ENCODE measurements at regions not wholly inside any gene's neighbourhood (a gene's known extent, or its start where the extent isn't known, plus 50 kb on each side); places are given as distances from the start of the nearest gene placed in this dataset.

- intact Hi-C loops (cut with DNase I, micrococcal nuclease) = no loop called here
- Histone ChIP-seq H3K4me3 (no peak overlapping the region), H3K4me1 (ENCODE audit: low read depth) (no peaks in the 10 kb centered on the region), H3K9me3 (no peaks in the 10 kb centered on the region), H3K36me3 (ENCODE audit: low read depth) (no peaks in the 10 kb centered on the region)
- no peak for TF ChIP-seq CTCF (IDR thresholded peaks at IDR 0.05)
- no peak for DNase-seq
- ATAC-seq = no peak
These were observed 94.5 kb downstream of the SYF2 start for GRCh38 chr1:25137521-25138395.

GRCh38 chr1:25137106-25137505 lies 95.2 kb downstream of the SYF2 start:
- Histone ChIP-seq H3K4me1 (ENCODE audit: low read depth) (no peaks in the 10 kb centered on the region), H3K9me3 (no peaks in the 10 kb centered on the region), H3K36me3 (ENCODE audit: low read depth) (no peaks in the 10 kb centered on the region), H3K4me3 (no peak overlapping the region)
- ATAC-seq = no peak
- intact Hi-C loops (cut with DNase I, micrococcal nuclease) = no loop called here
- TF ChIP-seq CTCF (IDR thresholded peaks at IDR 0.05) = no peak
- no peak for DNase-seq

GRCh38 chr1:25135909-25136308 lies 96.4 kb downstream of the SYF2 start:
- intact Hi-C loops (cut with DNase I, micrococcal nuclease) = no loop called here
- DNase-seq (no peak), ATAC-seq (no peak)
- H3K36me3 ChIP-seq (ENCODE audit: low read depth) = no peaks in the 10 kb centered on the region
- H3K9me3 ChIP-seq = no peaks in the 10 kb centered on the region
- H3K4me1 ChIP-seq (ENCODE audit: low read depth) = no peaks in the 10 kb centered on the region
- no peak for TF ChIP-seq CTCF (IDR thresholded peaks at IDR 0.05)
- H3K4me3 ChIP-seq = no peak overlapping the region

- Histone ChIP-seq H3K4me1 (ENCODE audit: low read depth) (no peaks in the 10 kb centered on the region), H3K9me3 (no peaks in the 10 kb centered on the region), H3K36me3 (ENCODE audit: low read depth) (no peaks in the 10 kb centered on the region), H3K4me3 (no peak overlapping the region)
- TF ChIP-seq CTCF (IDR thresholded peaks at IDR 0.05) = no peak
- intact Hi-C loops (cut with DNase I, micrococcal nuclease) = no loop called here
- ATAC-seq (no peak), DNase-seq (no peak)
These were observed 97.4 kb downstream of the SYF2 start for GRCh38 chr1:25134801-25135461.

- intact Hi-C loops (cut with DNase I, micrococcal nuclease) = no loop called here
- TF ChIP-seq CTCF (IDR thresholded peaks at IDR 0.05) = no peak
- ATAC-seq (no peak), DNase-seq (no peak)
- H3K4me1 ChIP-seq (ENCODE audit: low read depth) = no peaks in the 10 kb centered on the region
- H3K36me3 ChIP-seq (ENCODE audit: low read depth) = no peaks in the 10 kb centered on the region
- H3K9me3 ChIP-seq = no peaks in the 10 kb centered on the region
- no peak overlapping the region for H3K4me3 ChIP-seq
These were observed 98.0 kb downstream of the SYF2 start for GRCh38 chr1:25134307-25134706.

All from mucosa of descending colon (tissue), 3 donors.